CD4-positive, alpha-beta T cell treated with Interferon gamma for 1 hour (primary cell): ENCODE measurements at regions not wholly inside any gene's neighbourhood (a gene's known extent, or its start where the extent isn't known, plus 50 kb on each side); places are given as distances from the start of the nearest gene placed in this dataset.
A peak's percentile ranks its signal among the peaks of the same experiment; 100 is the strongest.

ENCODE experiments used
- DNase-seq: peaks from one replicate; pipeline ENCODE4 v3.0.0-alpha.2; 2020

- DNase-seq: no peak
Measured at GRCh38 chr5:173720953-173721600, 104.6 kb upstream of the BOD1 start.

- DNase-seq: no peak
Measured at GRCh38 chr5:173721601-173722232, 105.3 kb upstream of the BOD1 start.

GRCh38 chr5:173726846-173727557, 110.6 kb upstream of the BOD1 start:
- no peak for DNase-seq

GRCh38 chr5:173727839-173728778, 111.7 kb upstream of the BOD1 start:
- DNase-seq: no peak

- DNase-seq: no peak
Measured at GRCh38 chr5:173729079-173729765, 112.8 kb upstream of the BOD1 start.

GRCh38 chr5:173730632-173731298, 114.3 kb upstream of the BOD1 start:
- no peak for DNase-seq

GRCh38 chr5:173733021-173733420, 116.6 kb upstream of the BOD1 start:
- DNase-seq: no peak

GRCh38 chr5:173733425-173733824, 117.0 kb upstream of the BOD1 start:
- no peak for DNase-seq

GRCh38 chr5:173733831-173734501, 117.5 kb upstream of the BOD1 start:
- peak; percentile 33 for DNase-seq

- no peak for DNase-seq
Measured at GRCh38 chr5:173734716-173735115, 118.3 kb upstream of the BOD1 start.

GRCh38 chr5:173735184-173735583, 118.7 kb upstream of the BOD1 start:
- DNase-seq: no peak

- DNase-seq: no peak
Measured at GRCh38 chr5:173735691-173736090, 119.2 kb upstream of the BOD1 start.

- DNase-seq: no peak
Measured at GRCh38 chr5:173736374-173736773, 119.9 kb upstream of the BOD1 start.

- DNase-seq: peak; percentile 59
Measured at GRCh38 chr5:173736923-173737412, 120.5 kb upstream of the BOD1 start.

- no peak for DNase-seq
Measured at GRCh38 chr5:173739741-173740140, 123.3 kb upstream of the BOD1 start.

GRCh38 chr5:173740400-173740799, 124.0 kb upstream of the BOD1 start:
- DNase-seq: no peak

- no peak for DNase-seq
Measured at GRCh38 chr5:173741087-173741486, 124.6 kb upstream of the BOD1 start.

- no peak for DNase-seq
Measured at GRCh38 chr5:173741729-173742431, 125.4 kb upstream of the BOD1 start.

- no peak for DNase-seq
Measured at GRCh38 chr5:173742432-173742816, 126.0 kb upstream of the BOD1 start.

- no peak for DNase-seq
Measured at GRCh38 chr5:173743641-173744343, 127.3 kb upstream of the BOD1 start.
